GM23338 (cell line): ENCODE measurements at regions not wholly inside any gene's neighbourhood (a gene's known extent, or its start where the extent isn't known, plus 50 kb on each side); places are given as distances from the start of the nearest gene placed in this dataset.

ENCODE experiments used
- CTCF ChIP-seq, 2 experiments: fragments of 200-600 bp in 1 of 2; sonication (generic) in 1 of 2; conservative IDR thresholded peaks; 2 replicates each; pipeline versions ENCODE4 v1.5.1 to v1.6.1; 2016 to 2017; ENCODE audit warnings: antibody characterized with exemption in 2 of 2, low read depth in 2 of 2, mild to moderate bottlenecking in 2 of 2, moderate library complexity in 1 of 2
- EZH2phosphoT487 ChIP-seq: fragments of 200-600 bp; sonication (generic); IDR thresholded peaks from one replicate; pipeline ENCODE4 v1.8.1; 2018; ENCODE audit warnings: antibody characterized with exemption; ENCODE audit not compliant: unreplicated experiment
- POLR2AphosphoS5 ChIP-seq: IDR thresholded peaks from 2 replicates; pipeline ENCODE4 v1.6.1; 2016; ENCODE audit warnings: antibody characterized with exemption, low read depth
- TF ChIP-seq, protein P1 (sequence below): IDR thresholded peaks from one replicate; pipeline ENCODE4 v1.6.1; 2018; ENCODE audit warnings: antibody characterized with exemption; ENCODE audit not compliant: unreplicated experiment

GRCh38 chrX:42524379-42524778, 253.6 kb downstream of the PPP1R2C start:
- TF ChIP-seq CTCF (conservative IDR thresholded peaks at IDR 0.05; ENCODE audit: low read depth in 2 of 2) (no peak), POLR2AphosphoS5 (no peak), EZH2phosphoT487 (no peak)
- TF ChIP-seq, protein P1, sequence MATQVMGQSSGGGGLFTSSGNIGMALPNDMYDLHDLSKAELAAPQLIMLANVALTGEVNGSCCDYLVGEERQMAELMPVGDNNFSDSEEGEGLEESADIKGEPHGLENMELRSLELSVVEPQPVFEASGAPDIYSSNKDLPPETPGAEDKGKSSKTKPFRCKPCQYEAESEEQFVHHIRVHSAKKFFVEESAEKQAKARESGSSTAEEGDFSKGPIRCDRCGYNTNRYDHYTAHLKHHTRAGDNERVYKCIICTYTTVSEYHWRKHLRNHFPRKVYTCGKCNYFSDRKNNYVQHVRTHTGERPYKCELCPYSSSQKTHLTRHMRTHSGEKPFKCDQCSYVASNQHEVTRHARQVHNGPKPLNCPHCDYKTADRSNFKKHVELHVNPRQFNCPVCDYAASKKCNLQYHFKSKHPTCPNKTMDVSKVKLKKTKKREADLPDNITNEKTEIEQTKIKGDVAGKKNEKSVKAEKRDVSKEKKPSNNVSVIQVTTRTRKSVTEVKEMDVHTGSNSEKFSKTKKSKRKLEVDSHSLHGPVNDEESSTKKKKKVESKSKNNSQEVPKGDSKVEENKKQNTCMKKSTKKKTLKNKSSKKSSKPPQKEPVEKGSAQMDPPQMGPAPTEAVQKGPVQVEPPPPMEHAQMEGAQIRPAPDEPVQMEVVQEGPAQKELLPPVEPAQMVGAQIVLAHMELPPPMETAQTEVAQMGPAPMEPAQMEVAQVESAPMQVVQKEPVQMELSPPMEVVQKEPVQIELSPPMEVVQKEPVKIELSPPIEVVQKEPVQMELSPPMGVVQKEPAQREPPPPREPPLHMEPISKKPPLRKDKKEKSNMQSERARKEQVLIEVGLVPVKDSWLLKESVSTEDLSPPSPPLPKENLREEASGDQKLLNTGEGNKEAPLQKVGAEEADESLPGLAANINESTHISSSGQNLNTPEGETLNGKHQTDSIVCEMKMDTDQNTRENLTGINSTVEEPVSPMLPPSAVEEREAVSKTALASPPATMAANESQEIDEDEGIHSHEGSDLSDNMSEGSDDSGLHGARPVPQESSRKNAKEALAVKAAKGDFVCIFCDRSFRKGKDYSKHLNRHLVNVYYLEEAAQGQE = no peak
